Myocyte (in vitro differentiated cells): ENCODE measurements at regions not wholly inside any gene's neighbourhood (a gene's known extent, or its start where the extent isn't known, plus 50 kb on each side); places are given as distances from the start of the nearest gene placed in this dataset.

Experiments used
- DNase-seq: peaks from one replicate; pipeline ENCODE4 v3.0.0-alpha.2; 2012; ENCODE audit warnings: low read depth

DNA sequence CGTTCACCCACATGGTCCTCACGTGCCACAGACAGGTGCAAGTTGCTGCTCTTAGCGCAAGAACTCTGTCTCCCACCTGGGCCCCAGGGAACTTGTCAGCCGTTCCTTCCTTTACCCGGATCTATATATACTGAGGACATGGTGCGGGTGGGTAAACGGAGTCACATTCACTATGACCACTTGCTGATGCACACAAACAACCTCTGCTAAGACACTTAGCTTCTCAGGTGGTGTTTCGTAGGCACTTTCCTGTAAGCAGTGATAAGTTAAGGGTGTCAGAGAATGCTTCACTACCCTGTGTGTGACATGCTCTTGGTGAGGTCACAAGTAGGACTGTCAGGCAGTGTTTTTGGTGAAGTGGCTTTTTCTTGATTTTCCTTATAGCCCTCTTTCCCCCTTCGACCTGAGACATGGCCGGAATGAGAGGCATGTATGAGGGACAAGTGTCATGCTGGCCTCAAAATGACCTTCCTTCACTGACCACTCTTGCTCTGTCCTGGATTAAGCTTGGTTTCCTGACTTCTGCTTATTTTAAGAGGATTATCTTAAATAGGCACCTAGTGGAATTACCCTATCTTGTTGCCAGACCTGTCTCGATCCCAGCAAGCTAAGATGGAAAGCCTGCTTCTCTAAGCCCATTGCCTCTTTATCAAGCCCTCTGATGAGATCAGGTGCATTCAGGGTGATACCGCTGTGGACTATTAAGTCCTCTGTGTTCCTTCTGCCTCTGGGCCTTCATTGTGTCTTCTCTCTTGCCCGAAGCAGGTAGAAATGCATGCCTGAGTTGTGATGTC is 97.1 kb upstream of the CELF4 start:
- DNase-seq = no peak

DNA sequence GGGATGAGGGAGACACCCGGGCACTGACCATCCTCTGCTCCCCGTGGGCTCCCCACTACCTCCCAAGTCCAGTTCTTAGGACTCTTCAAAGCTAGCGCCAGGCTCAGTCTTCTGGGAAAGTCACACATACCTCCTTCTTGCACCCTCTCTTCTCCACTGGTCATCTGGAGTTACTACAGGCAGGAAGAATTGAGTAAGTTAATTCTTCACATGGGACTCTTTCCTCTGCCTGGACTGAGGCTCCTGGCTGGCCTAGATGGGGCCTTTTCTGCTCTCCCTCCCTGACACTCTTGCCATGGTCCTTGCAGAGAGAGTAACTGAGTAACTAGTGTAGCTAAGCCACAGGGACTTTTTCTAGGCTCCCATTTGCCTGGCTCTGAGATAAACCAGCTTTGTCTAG is 96.5 kb upstream of the CELF4 start:
- DNase-seq = no peak

DNA sequence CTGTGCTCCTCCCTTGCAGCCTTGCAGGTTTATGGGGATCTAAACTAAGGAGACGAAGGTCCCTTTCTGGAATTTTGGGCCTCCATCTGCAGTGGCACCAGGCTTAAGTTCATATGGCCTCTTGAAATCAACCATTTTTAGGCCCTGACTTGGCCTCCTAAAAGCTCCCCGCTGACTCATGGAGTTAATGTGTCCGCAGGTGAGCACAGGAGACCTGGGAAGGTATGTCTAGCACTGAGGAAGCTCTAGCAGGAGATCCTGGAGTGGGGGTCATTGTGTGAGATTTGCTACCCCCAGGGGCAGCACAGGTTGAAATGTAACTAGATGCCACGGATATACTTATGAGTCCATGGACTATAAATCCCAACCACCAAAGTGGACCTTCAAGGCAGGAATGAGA is 95.9 kb upstream of the CELF4 start:
- DNase-seq = no peak

DNA sequence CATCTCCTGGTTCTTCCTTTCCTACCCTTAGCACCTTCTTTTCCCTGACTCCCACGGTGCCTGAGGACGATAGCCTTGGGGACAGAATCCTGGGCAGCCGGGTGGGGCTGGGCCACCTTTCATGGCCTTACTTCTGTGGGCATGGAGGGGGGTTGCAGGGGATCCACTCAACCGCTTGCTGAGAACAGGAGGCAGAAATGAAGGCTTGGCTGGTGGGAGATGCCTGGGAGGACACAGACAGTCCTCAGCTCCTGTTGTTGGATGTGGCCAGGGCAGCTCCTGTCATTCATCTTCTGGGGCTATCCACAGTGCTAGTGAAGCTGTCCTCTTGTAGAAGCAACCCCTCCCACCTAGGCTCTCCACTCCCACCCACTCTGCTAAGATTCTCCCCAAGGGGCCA is 95.5 kb upstream of the CELF4 start:
- DNase-seq = no peak

DNA sequence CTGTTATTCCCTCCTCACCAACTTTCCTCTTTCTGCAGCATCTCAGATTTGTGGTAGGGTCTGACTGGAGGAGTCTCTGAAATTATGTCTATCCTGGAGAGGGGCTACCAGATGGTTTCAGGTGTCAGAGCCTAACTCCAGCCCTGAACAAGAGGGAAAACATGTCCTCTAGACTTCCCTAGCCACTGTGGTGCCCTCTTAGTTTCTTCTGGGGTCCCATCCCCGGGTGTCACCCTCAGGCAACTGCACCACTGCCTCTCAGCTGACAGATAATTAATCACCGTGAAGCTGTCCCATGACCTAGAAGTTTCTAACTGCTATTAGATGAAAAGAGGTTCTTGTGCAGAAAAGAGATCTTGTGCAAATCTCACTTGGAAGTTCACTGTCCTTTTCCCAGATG is 95.1 kb upstream of the CELF4 start:
- DNase-seq = no peak

DNA sequence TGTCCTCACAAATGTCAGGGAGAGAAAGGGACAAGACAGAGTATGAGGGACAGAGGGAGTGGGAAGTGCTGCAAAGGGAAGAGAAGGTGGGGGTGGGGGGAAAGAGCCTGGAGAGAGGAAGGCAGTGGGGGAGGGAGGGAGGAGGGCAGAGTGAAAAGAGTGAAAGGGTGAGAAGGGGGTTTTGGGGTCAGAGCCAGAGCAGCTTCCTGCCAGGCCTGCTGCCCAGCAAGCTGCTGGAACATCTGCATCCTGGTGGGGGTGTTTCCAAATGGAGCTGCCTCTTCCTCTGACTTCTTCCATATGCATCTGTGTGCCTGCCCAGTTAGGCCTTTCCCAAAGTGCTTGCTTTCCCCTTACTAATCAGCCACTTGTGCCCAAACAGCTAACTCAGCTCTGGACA is 94.3 kb upstream of the CELF4 start:
- no peak for DNase-seq

DNA sequence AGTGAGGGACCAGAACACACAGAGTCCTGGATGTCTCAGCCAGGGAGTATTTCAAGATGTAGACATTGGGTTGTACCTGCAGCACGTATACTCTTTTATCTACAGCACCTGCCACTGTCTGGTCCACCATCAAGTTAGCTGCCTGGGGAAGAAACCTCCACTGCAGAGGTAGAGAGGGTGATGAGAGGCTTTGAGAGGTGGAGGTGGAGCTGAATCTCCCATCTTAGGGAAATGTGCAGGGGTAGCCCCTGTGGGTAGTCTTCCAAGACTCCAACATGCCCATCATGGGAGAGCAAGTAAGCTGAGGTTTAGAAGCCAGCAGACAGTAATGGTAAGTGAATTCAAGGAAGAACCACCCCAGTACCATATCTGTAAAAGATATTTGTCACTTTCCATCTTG is 93.3 kb upstream of the CELF4 start:
- no peak for DNase-seq

DNA sequence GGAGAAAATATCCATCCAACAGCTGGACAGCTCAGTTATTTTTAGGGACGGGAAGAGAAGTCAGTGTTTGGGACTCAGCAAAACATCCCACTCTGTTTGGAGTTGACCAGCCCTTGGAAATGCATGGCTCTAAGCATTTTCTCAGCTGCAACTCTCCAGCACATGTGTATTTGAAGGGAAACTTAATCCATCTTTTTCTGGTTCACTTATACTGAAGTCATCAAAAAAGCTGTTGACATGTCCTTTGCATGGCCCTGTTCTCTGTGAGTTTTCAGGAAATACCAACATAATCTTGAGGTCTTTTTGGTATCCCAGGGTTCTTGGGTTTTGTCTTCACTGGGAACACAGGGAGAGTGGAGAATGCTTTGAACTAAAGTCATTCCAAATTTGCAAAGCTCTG is 91.9 kb upstream of the CELF4 start:
- no peak for DNase-seq

DNA sequence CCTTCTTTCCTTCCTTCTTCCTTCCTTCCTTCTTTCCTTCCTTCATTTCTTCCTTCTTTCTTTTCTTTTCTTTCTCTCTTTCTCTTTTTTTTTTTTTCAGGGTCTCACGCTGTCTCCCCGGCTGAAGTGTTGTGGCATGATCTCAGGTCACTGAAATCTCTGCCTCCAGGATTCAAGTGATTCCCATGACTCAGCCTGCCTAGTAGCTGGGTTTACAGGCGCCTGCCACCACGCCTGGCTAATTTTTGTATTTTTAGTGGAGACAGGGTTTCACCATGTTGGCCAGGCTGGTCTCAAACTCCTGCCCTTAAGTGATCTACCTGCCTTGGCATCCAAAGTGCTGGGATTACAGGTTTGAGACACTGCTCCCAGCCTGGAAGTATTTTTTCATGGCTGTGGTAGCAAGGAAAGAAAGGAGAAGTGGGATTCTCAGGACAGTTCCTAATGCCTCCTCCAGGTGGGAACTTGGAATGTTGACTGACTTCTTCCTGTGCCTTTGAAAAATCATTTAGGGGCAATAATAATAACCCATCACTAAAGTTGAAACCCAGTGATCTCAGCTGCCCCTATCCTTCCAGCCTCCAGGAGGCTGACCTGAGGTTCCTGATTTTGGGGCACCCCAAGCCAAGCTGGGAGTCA is 89.3 kb upstream of the CELF4 start:
- no peak for DNase-seq

DNA sequence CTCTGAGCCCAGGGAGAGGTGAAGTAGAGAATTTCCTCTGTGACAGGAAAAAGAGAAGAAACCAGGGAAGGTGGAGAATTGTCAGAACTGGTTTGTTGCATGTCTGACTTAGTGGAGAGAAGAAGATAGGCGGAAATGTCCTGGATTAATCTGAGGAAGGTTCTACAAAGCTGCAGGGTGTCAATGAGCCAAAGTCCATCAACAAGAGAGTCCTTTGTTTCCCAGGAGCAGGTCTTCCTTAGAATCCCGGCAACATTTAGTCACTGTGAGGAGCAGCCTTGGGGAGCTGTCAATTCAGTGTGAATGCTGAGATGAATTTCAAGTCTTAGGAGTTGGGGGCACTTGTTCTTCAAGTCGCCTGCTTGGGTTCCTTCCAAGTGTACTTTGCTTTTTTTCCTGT is 88.4 kb upstream of the CELF4 start:
- no peak for DNase-seq

DNA sequence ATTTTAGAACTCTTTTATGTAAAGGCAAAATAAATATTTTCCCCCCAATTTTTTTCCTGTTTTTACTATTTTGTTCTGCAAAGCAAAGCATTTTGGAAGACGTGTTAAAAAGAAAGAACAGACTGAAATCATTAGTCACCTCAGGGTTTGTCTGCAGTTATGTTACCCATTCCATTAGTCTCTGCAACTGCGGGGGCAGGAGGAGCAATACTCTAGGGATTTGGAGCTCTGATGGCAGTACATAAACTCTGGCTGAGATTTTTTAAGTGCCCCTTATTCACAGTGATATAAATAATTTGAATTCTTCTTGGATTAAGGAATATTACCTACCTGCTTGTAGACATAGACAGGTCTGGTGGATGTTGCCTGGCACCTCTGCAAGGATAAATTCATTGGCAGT is 88.0 kb upstream of the CELF4 start:
- DNase-seq = no peak

DNA sequence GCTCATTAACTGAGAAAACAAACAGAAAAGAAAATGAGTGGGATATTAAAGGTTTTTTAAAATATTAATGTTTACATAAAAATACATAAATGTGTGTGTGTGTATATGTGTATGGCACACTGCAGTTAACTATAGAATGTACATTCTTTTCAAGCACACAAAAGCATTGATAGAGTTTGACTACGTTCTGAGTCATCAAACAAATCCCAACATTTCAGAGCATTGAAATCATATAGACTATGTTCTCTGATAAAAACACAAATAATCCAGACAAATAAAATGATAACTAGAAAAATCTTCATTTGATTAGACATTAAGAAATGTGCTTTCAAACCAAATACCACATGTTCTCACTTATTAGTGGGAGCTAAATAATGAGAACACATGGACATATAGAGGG is 84.3 kb upstream of the CELF4 start:
- DNase-seq = no peak

DNA sequence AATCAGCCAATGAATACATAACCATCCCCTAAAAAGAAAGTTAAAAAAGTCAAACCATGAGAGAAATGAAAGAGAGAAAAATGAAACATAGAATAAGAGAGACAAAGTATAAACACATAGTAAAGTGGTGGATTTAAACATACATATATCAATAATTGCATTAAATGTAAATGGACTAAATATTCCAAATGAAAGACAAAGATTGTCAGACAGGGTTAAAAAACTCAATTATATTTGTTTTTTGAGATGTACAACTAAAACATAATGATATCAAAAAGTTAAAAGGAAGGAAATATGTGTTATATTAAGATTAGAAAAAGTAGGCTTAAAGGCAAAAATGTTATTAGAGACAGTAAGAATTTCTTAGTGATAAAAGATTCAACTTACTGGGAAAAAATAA is 83.8 kb upstream of the CELF4 start:
- no peak for DNase-seq

DNA sequence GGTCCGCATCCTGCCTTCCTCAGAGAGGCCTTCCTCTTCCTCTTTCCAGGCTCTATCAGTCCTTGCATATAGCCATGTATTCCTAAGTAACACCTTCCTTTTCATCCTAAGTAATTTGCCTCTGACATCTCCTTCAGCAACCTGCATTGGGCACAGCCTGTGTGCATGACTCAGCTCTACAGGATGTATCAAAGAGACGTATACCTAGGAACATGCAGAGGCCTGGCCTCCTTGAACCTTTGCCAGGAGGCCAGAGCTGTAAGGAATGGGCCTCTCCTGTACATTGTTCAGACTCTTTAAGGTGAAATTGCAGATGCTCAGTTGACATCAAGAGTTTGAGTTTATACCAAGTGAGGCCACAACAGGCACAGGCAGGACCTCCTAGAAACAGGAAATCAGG is 76.0 kb upstream of the CELF4 start:
- DNase-seq = no peak

DNA sequence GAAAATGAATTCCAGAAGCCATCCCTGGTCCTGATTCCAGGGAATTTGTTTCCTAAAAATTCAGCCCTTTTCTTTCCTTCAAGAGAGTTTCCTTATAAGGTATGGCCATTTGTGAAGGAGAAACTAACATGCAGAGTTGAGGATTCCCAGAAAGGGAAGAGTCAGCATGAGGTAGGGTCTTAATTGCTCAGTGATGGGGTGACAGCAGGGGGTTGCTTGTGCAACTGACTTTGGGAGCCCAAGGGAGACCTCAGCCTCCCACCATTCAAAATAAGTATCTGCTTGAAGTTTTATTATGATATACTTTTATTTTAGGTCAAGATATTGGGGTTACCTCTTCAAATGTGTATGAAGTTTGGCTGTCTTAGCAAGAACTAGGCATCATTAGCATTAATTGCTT is 74.9 kb upstream of the CELF4 start:
- no peak for DNase-seq

DNA sequence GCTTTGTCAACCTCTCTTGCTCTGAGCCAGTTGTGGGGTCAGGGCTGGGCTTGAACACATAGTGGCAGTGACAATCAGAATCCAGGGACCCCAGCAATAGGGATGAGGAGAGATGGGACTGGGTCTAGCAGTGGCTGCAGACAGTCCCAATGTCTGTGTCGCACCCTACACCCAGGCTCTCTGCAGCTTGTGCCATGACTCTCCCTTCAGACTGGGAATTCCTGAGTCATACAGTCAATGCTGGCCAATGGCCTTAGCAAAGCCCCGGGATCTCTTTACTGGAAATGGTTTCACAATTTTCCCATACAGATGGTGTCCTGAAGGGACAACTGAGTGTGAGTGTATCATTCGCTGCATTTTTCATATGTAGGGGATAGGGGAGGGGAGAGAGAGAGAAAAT is 74.2 kb upstream of the CELF4 start:
- no peak for DNase-seq

DNA sequence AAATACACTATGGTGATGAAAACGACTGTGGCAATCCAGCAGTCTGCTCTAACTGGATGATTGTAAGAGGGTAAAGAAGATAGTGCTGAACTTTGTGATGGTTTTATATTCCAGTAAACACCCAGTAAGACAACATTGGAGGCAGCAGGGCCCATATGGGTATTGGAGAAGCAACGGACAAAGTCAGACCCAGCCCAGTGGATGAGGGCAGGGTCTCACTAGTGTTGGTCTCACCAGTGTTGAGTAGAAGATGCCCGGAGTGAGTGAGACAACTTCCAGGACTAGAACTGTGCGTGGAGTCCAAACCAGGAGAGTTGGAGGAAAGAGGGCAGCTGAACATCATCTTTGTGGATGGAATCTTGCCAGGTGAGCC is 71.9 kb upstream of the CELF4 start:
- no peak for DNase-seq

DNA sequence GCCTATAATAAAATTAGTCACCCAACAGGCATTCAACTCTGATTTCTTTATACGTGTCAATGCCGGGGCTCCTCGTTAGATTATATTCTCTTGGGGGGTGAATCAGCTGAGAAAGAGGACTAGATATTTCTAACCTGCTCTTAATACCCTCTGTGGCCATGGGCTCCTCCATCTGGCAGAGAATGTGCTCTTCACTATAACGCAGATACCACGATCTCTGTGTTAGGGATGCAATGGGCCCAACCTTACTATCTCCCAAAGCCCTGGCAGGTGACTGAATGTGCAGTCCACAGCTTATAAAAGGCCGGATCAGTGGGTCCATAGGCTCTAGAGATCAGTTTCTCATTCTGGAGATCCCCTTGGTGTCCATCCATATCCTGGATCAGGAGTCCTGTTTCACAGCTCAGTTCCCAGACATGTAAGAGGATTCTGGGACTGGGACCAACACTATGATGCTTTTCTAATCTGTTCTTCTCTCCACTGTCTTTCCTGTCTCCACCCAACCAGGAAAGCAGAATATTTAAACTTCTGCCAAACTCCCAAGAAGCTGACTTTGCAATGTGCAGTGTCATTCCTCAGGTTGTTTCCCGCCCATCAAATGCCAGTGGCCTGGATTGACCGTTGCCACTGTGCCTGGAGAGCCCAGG is 71.4 kb upstream of the CELF4 start:
- DNase-seq = no peak

DNA sequence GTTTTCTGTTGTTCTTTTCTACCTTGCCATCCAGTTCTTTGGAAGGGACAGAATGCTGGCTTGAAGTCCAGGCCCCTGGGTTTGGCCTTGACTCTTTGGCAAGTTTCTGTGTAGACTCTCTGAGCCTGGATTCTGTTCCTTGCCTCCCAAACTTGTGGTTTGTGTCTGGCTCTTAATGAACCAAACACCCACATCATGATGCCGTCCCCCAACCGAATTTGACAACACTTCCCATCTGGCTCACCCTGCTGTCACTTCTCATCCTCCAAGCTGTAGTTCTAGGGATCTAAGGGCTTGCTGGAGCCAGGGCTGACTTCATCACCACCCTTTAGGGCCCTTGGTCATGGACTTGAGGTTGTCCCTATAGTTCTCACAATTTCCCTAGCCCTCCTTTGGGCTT is 68.9 kb upstream of the CELF4 start:
- DNase-seq = no peak

DNA sequence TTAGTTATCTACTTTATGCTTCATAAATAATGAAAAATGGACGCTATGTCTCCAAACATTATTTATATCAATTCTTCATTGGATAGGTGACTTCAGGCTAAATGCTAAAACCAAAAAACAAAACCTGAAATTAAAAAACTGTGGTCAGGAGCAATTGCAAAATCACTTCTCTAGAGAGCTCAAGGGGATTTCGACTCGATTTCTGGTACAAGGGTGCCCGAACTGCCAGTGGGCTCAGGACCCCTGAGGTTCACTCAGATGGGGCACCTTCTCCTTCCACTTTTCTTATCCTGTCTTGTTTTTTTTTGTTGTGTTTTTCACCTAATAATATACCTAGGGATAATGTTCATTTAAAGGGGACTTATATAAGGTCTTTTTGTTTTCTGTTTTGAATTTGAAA is 65.8 kb upstream of the CELF4 start:
- DNase-seq = no peak

DNA sequence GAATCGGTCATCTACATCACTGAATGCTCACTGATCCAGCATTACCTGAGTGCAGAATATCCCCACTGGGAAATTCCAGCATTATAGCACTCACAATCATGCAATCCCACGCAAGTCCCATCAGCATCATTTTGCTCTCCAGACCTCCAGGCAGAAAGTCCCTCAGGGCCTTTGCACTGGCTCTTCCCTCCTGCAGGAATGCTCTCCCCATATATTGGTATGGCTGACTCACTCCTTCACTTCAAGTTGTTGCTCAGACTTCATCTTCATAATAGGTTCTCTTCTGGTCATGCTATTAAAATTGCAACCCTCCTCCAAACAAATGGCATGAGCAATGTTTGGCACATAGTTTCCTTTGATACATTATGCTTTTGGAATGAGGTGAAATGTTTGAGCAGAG is 64.7 kb upstream of the CELF4 start:
- DNase-seq = no peak

DNA sequence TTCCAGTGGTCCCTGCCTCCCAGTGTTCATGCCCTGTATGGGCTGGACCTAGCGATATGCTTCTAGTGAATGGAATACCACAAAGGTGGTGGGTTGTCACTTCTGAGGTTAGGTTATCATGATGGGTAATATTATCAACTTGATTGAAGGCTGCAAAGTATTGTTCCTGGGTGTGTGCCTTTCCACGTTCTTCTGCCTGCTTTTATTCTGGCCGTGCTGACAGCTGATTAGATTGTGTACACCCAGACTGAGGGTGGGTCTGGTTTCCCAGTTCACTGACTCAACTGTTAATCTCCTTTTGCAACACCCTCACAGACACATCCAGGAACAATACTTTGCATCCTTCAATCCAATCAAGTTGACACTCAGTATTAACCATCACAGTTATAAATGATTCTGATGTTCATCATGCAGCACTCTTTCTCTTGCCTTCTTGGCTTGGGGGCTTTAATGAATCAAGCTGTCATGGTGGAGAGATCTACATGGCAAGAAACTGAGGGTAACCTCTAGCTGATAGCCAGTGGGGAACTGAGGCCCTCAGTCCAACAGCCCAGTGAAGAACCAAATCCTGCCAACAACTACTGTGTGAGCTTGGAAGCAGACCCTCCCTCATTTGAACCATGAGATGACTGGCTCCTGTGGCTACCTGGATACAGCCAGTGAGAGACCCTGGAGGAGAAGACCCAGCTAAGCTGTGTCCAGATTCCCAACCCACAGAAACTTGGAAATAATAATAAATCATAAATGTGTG is 63.0 kb upstream of the CELF4 start:
- no peak for DNase-seq
